Activated CD8-positive, alpha-beta memory T cell treated with anti-CD3 and anti-CD28 coated beads, Interleukin-2, amount 10 ng/mL, durations not matched to agents 7 days and 5 days (primary cell): ENCODE measurements at regions not wholly inside any gene's neighbourhood (a gene's known extent, or its start where the extent isn't known, plus 50 kb on each side); places are given as distances from the start of the nearest gene placed in this dataset.

Experiments
- ATAC-seq: fragments of 150-1000 bp; cut with Tn5 transposase; one replicate; pipeline ENCODE4 v1.10.0; 2021; ENCODE audit warnings: moderate library complexity
- CTCF ChIA-PET: fragments of 350-600 bp; sonication (Branson Sonifier 250); formaldehyde crosslinking; loops from one replicate; lab custom pipeline; 2021; ENCODE audit warnings: antibody characterized with exemption; lab: Charles Lee
- DNase-seq: peaks from one replicate; pipeline ENCODE4 v3.0.0-alpha.2; 2020
- H3K27ac Mint-ChIP-seq: one replicate; pipeline ENCODE4 v1.8.0; 2021; ENCODE audit warnings: mild to moderate bottlenecking, mixed read lengths
- H3K27me3 Mint-ChIP-seq: one replicate; pipeline ENCODE4 v1.8.0; 2021; ENCODE audit warnings: mixed read lengths
- H3K36me3 Mint-ChIP-seq: one replicate; pipeline ENCODE4 v1.8.0; 2021; ENCODE audit warnings: mild to moderate bottlenecking, mixed read lengths
- H3K4me1 Mint-ChIP-seq: one replicate; pipeline ENCODE4 v1.8.0; 2021; ENCODE audit warnings: mixed read lengths
- H3K4me3 Mint-ChIP-seq: one replicate; pipeline ENCODE4 v1.8.0; 2021; ENCODE audit warnings: mild to moderate bottlenecking, moderate library complexity, mixed read lengths
- H3K9me3 Mint-ChIP-seq: one replicate; pipeline ENCODE4 v1.8.0; 2022; ENCODE audit warnings: low read depth, mixed read lengths

DNA sequence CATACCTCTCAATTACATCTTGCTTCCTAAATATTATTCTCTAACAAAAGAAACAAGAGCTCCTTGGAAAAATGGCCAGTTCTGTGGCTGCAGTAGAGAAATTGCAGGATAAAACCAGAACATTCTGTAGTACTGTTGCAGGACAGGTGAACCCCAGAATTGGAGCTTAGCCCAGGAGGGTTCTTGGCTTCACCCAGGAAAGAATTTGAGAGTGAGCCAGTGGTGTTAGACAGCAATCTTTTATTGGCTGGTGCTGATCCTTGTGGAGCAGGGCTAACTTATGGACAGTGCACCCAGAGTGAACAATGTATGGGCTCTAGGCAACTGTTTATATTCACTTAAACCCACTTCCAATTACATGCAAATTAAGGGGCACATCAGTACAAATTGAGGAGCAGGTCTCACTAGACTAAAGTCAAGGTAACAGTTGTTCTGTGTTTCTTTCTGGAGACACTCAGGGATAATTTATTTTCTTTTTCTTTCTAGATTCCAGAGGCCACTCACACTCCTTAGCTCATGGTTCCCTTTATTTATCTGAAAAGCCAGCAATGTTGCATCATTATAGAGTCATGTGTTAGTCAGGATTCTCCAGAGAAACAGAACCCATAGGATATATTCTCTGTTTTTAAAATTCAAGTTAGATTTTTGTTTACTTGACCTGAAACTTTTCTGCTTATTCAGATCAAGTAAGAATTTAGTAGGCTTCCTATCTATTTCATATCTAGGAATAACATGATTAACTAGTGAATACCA, 348.1 kb downstream of the CCDC85A start:
- Mint-ChIP-seq H3K27ac (no peak overlapping the region), H3K4me3 (no peak overlapping the region), H3K9me3 (peaks cover 4% of the 10 kb centered on the region), H3K4me1 (no peaks in the 10 kb centered on the region), H3K27me3 (no peaks in the 10 kb centered on the region), H3K36me3 (no peaks in the 10 kb centered on the region)
- ATAC-seq, result no peak
- CTCF ChIA-PET, result no interaction called here
- no peak for DNase-seq

GRCh38 chr2:56534321-56534720, 350.5 kb downstream of the CCDC85A start:
- H3K9me3 Mint-ChIP-seq, result peaks cover 4% of the 10 kb centered on the region
- CTCF ChIA-PET, result no interaction called here
- DNase-seq, result no peak
- H3K36me3 Mint-ChIP-seq, result no peaks in the 10 kb centered on the region
- no peaks in the 10 kb centered on the region for H3K27me3 Mint-ChIP-seq
- no peaks in the 10 kb centered on the region for H3K4me1 Mint-ChIP-seq
- no peak overlapping the region for H3K27ac Mint-ChIP-seq
- no peak overlapping the region for H3K4me3 Mint-ChIP-seq
- ATAC-seq, result no peak

GRCh38 chr2:56537756-56538155, 354.0 kb downstream of the CCDC85A start:
- Mint-ChIP-seq H3K27ac (no peak overlapping the region), H3K27me3 (no peaks in the 10 kb centered on the region)
- CTCF ChIA-PET, result no interaction called here

GRCh38 chr2:56539618-56540017, 355.8 kb downstream of the CCDC85A start:
- Mint-ChIP-seq H3K27me3 (no peaks in the 10 kb centered on the region), H3K27ac (no peak overlapping the region), H3K4me3 (no peak overlapping the region), H3K4me1 (no peaks in the 10 kb centered on the region), H3K36me3 (no peaks in the 10 kb centered on the region), H3K9me3 (peaks cover 4% of the 10 kb centered on the region)
- DNase-seq, result no peak
- no peak for ATAC-seq
- CTCF ChIA-PET, result no interaction called here

More at GRCh38 chr2:56537756-56538155, 354.0 kb downstream of the CCDC85A start:
- H3K9me3 Mint-ChIP-seq, result peaks cover 4% of the 10 kb centered on the region
- ATAC-seq (no peak), DNase-seq (no peak)
- H3K4me3 Mint-ChIP-seq, result no peak overlapping the region
- no peaks in the 10 kb centered on the region for H3K4me1 Mint-ChIP-seq
- H3K36me3 Mint-ChIP-seq, result no peaks in the 10 kb centered on the region

- Mint-ChIP-seq H3K27me3 (no peaks in the 10 kb centered on the region), H3K4me1 (no peaks in the 10 kb centered on the region), H3K36me3 (no peaks in the 10 kb centered on the region), H3K9me3 (no peaks in the 10 kb centered on the region), H3K4me3 (no peak overlapping the region), H3K27ac (no peak overlapping the region)
- CTCF ChIA-PET, result no interaction called here
- ATAC-seq (no peak), DNase-seq (no peak)
Observed at GRCh38 chr2:56540467-56540866, 356.7 kb downstream of the CCDC85A start.

GRCh38 chr2:56540916-56541315, 357.1 kb downstream of the CCDC85A start:
- CTCF ChIA-PET, result no interaction called here
- ATAC-seq, result no peak
- H3K27ac Mint-ChIP-seq, result no peak overlapping the region
- H3K4me3 Mint-ChIP-seq, result no peak overlapping the region
- DNase-seq, result no peak
- H3K27me3 Mint-ChIP-seq, result no peaks in the 10 kb centered on the region
- H3K36me3 Mint-ChIP-seq, result no peaks in the 10 kb centered on the region
- no peaks in the 10 kb centered on the region for H3K4me1 Mint-ChIP-seq
- H3K9me3 Mint-ChIP-seq, result no peaks in the 10 kb centered on the region

DNA sequence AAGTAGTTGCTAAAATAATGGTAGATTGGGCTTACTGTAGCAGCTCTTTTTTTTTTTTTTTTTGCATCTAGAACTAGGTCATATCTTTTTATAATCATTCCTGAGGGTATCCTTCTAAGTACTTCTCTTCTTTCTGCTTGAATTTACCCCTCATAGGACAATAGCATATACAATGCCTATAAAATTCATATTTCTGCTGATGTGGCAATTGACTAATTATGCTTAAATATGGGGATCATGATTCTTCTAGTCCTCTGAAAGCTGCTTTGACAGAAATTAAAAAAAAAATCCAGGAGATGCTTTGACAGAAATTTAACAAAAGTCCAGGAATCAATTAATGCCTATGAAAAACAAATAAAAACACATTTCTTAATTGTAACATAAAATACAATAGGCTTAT, 358.4 kb downstream of the CCDC85A start:
- Mint-ChIP-seq H3K4me3 (no peak overlapping the region), H3K27me3 (no peaks in the 10 kb centered on the region), H3K4me1 (no peaks in the 10 kb centered on the region), H3K36me3 (no peaks in the 10 kb centered on the region), H3K9me3 (no peaks in the 10 kb centered on the region), H3K27ac (no peak overlapping the region)
- DNase-seq, result no peak
- CTCF ChIA-PET, result no interaction called here
- ATAC-seq, result no peak

GRCh38 chr2:56565143-56565542, 381.4 kb downstream of the CCDC85A start:
- H3K4me1 Mint-ChIP-seq, result no peaks in the 10 kb centered on the region
- no peak for DNase-seq
- peaks cover 8% of the 10 kb centered on the region for H3K9me3 Mint-ChIP-seq
- no peak for ATAC-seq
- H3K27me3 Mint-ChIP-seq, result no peaks in the 10 kb centered on the region
- CTCF ChIA-PET, result no interaction called here
- H3K27ac Mint-ChIP-seq, result no peak overlapping the region
- H3K36me3 Mint-ChIP-seq, result no peaks in the 10 kb centered on the region
- H3K4me3 Mint-ChIP-seq, result no peak overlapping the region

DNA sequence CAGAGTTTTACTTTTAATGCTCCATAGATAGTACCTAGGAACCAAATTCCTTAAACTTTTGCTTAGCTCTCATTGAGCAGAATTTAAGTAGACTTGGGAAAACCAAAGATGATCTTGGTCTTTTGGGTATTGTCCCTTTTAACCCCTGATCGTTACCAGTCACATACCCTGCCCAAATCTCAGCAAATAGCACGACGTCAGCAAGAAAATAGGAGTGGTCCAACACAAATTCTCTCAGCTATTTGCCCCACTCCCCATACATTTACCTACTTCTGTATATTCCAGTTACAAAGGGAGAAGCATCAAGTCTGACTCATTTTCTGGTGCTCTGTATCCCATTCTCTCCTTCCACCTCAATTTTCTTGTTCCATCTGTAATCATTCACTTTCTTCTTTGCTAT, 387.3 kb downstream of the CCDC85A start:
- ATAC-seq, result no peak
- Mint-ChIP-seq H3K27ac (no peak overlapping the region), H3K4me3 (no peak overlapping the region), H3K27me3 (no peaks in the 10 kb centered on the region), H3K4me1 (no peaks in the 10 kb centered on the region), H3K9me3 (peaks cover 12% of the 10 kb centered on the region), H3K36me3 (no peaks in the 10 kb centered on the region)
- no peak for DNase-seq
- CTCF ChIA-PET, result no interaction called here

GRCh38 chr2:56576001-56576400, 392.2 kb downstream of the CCDC85A start:
- ATAC-seq, result no peak
- peaks cover 15% of the 10 kb centered on the region for H3K9me3 Mint-ChIP-seq
- H3K4me1 Mint-ChIP-seq, result no peaks in the 10 kb centered on the region
- H3K27ac Mint-ChIP-seq, result no peak overlapping the region
- H3K27me3 Mint-ChIP-seq, result no peaks in the 10 kb centered on the region
- H3K36me3 Mint-ChIP-seq, result no peaks in the 10 kb centered on the region
- H3K4me3 Mint-ChIP-seq, result no peak overlapping the region
- no peak for DNase-seq
- CTCF ChIA-PET, result no interaction called here

DNA sequence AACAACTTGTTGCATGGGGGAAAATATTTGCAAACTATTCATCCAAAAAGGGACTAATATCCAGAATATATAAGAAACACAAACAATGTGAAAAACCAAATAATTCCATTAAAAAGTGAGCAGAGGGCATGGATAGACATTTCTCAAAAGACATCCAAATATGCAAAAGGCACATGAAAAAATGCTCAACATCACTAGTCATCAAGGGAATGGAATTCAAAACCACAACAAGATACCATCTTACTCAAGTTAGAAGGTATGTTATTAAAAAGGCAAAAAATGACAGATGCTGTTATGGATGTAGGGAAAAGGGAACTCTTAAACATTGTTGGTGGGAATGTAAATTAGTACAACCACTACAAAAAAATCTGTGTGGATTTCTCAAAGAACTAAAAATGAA, 396.5 kb downstream of the CCDC85A start:
- Mint-ChIP-seq H3K4me3 (no peak overlapping the region), H3K4me1 (no peaks in the 10 kb centered on the region), H3K27ac (no peak overlapping the region), H3K36me3 (no peaks in the 10 kb centered on the region), H3K27me3 (no peaks in the 10 kb centered on the region), H3K9me3 (peaks cover 6% of the 10 kb centered on the region)
- no peak for ATAC-seq
- DNase-seq, result no peak
- CTCF ChIA-PET, result no interaction called here

DNA sequence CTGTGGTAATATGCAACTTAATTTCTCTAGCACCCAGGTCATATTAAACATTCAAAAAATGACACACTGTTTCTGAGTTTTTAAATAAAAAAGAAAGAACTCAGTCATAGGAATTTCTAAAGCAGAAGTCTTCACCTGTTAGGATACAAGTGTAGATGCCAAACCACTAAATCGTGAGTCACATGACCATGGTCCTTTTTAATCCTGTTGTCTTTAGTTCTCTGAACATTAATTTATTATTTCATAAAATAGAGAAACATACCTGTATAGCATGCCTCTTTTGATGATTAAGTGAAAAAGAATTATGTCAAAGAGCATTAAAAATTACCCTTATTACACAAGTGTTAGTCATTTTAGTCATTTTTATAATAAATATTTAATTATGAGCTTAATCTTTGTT, 398.8 kb downstream of the CCDC85A start:
- DNase-seq, result no peak
- no peaks in the 10 kb centered on the region for H3K27me3 Mint-ChIP-seq
- H3K9me3 Mint-ChIP-seq, result peaks cover 4% of the 10 kb centered on the region
- no peaks in the 10 kb centered on the region for H3K36me3 Mint-ChIP-seq
- H3K4me3 Mint-ChIP-seq, result no peak overlapping the region
- no peak for ATAC-seq
- CTCF ChIA-PET, result no interaction called here
- no peak overlapping the region for H3K27ac Mint-ChIP-seq
- H3K4me1 Mint-ChIP-seq, result no peaks in the 10 kb centered on the region

DNA sequence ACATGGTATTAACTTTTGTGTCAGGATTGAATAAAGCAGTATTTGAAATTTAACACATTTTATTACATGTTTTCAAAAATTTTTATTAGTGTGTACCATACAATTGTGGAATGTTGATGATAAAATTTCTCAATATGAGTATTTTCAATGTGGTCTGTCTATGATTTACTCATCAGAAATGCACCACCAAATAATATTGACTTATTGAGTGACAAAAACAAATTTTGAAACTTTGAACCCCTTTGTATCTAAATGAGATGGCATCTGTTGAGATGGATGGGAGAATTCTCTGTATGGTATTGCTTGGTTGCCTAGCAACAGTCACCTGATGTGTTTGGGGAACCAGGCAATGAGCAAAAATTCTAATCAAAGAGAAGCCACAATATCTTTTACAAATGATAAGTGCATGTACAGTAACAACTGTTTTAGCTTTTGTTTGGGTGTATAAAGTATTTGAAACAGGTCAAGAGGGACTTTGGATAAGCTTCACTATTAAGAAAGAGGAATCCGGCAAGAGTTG, 400.1 kb downstream of the CCDC85A start:
- H3K27me3 Mint-ChIP-seq, result no peaks in the 10 kb centered on the region
- H3K9me3 Mint-ChIP-seq, result peaks cover 4% of the 10 kb centered on the region
- DNase-seq (no peak), ATAC-seq (no peak)
- H3K4me1 Mint-ChIP-seq, result no peaks in the 10 kb centered on the region
- CTCF ChIA-PET, result no interaction called here
- H3K4me3 Mint-ChIP-seq, result no peak overlapping the region
- no peak overlapping the region for H3K27ac Mint-ChIP-seq
- H3K36me3 Mint-ChIP-seq, result no peaks in the 10 kb centered on the region

DNA sequence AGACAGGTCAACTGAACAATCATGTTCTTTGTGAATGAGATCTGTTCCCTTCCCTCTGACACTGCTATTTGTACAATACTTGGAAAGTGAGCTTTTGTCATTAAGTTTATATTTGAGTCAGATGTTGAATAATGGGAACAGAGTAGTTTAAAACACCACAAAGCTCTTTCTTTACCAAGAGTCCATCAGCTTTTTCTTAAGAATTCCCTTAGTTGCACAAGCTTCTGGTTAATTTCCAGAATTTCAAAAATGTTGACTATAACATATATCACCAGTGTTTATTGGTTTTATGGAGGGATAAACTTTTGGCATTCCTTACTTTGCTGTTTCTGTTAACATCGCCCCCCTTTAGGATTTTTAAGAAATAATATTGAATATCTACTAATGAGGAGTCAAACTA, 403.7 kb downstream of the CCDC85A start:
- no peak for ATAC-seq
- Mint-ChIP-seq H3K4me1 (no peaks in the 10 kb centered on the region), H3K4me3 (no peak overlapping the region), H3K9me3 (peaks cover 3% of the 10 kb centered on the region), H3K36me3 (no peaks in the 10 kb centered on the region), H3K27me3 (no peaks in the 10 kb centered on the region), H3K27ac (no peak overlapping the region)
- DNase-seq, result no peak
- CTCF ChIA-PET, result no interaction called here
